ENCODE measurements at regions not wholly inside any gene's neighbourhood (a gene's known extent, or its start where the extent isn't known, plus 50 kb on each side); places are given as distances from the start of the nearest gene placed in this dataset.

DNA sequence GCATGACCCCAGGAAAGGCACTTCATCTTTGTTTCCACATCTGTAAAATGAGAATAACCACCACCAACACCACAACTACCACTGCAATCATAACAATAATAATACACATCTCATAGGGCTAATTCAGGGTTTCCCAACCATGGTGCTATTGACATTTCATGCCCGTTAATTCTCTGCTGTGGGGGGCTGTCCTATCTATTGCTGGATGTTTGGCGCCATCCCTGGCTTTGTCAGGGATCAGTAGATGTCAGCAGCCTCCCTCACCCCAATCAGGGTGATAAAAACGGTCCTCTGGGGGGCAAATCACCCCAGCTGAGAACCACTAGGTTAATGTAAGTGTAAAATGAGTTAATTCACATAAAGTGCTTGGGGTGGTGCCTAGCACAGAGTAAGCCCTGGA, 145.8 kb downstream of the EMX2 start:
- TF ChIP-seq, protein P1, sequence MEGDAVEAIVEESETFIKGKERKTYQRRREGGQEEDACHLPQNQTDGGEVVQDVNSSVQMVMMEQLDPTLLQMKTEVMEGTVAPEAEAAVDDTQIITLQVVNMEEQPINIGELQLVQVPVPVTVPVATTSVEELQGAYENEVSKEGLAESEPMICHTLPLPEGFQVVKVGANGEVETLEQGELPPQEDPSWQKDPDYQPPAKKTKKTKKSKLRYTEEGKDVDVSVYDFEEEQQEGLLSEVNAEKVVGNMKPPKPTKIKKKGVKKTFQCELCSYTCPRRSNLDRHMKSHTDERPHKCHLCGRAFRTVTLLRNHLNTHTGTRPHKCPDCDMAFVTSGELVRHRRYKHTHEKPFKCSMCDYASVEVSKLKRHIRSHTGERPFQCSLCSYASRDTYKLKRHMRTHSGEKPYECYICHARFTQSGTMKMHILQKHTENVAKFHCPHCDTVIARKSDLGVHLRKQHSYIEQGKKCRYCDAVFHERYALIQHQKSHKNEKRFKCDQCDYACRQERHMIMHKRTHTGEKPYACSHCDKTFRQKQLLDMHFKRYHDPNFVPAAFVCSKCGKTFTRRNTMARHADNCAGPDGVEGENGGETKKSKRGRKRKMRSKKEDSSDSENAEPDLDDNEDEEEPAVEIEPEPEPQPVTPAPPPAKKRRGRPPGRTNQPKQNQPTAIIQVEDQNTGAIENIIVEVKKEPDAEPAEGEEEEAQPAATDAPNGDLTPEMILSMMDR (conservative IDR thresholded peaks at IDR 0.05 in 1 of 2, IDR thresholded peaks at IDR 0.05 in 1 of 2; ENCODE audit: low read depth in 1 of 2, low read length in 2 of 2) = no peak
- TF ChIP-seq EZH2 (IDR thresholded peaks at IDR 0.05; ENCODE audit: low read length, missing control alignments) = no peak
